ENCODE measurements at regions not wholly inside any gene's neighbourhood (a gene's known extent, or its start where the extent isn't known, plus 50 kb on each side); places are given as distances from the start of the nearest gene placed in this dataset.
"Not testable (repeated sequence)": the region's sequence is repeated elsewhere in the genome, so short reads cannot be mapped to it uniquely, and the experiment has no call there.

DNA sequence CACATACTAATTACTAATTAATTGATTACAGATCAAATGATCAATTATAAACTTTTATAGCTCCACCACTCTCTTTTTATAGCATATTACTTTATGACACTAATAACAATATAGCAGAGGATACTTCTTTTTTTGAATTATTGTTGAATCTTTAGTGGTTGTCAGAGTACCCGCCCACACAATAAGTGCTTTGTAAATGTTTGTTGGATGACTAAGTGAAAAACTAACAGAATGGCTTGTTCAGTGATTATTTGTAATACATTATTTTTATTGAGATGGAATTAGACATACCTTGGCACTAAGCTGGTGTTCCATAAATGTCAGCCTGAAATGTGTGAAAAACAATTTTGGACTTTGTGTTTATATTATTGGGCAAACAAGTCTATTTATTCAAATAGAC lies 670.5 kb upstream of the ATXN7L3B start:
- no peaks in the 10 kb centered on the region for H3K36me3 ChIP-seq
- no peak for DNase-seq (ENCODE audit: low spot score in 2 of 2)

DNA sequence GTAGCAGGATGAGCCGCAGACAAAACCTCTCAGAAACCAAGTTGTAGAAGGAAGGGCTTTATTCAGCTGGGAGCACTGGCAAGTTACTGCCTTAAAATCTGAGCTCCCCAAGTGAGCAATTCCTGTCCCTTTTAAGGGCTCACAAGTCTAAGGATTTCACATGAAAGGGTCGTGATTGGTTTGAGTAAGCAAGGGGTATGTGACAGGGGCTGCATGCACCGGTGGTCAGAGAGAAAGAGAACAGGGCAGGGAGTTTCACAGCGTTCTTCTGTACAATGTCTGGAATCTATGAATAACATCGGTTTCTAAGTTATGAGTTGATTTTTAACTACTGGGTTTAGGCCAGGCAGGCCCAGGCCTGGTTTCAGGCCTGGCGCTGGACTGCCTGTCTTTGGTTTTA lies 660.3 kb upstream of the ATXN7L3B start:
- intact Hi-C loops (cut with DNase I; ENCODE audit: low total_unique reads); DNase-seq (ENCODE audit: low spot score in 2 of 2); H3K9me3 ChIP-seq; H3K27me3 ChIP-seq; H3K36me3 ChIP-seq; H3K4me3 ChIP-seq; H3K4me1 ChIP-seq; H3K27ac ChIP-seq: not testable (repeated sequence)

More for the DNA sequence above, 670.5 kb upstream of the ATXN7L3B start:
- Histone ChIP-seq H3K27ac (no peak overlapping the region), H3K9me3 (no peaks in the 10 kb centered on the region), H3K4me1 (no peaks in the 10 kb centered on the region), H3K4me3 (no peak overlapping the region), H3K27me3 (no peaks in the 10 kb centered on the region)
- TF ChIP-seq POLR2AphosphoS5 (IDR thresholded peaks at IDR 0.05) = no peak
- TF ChIP-seq, protein P1, sequence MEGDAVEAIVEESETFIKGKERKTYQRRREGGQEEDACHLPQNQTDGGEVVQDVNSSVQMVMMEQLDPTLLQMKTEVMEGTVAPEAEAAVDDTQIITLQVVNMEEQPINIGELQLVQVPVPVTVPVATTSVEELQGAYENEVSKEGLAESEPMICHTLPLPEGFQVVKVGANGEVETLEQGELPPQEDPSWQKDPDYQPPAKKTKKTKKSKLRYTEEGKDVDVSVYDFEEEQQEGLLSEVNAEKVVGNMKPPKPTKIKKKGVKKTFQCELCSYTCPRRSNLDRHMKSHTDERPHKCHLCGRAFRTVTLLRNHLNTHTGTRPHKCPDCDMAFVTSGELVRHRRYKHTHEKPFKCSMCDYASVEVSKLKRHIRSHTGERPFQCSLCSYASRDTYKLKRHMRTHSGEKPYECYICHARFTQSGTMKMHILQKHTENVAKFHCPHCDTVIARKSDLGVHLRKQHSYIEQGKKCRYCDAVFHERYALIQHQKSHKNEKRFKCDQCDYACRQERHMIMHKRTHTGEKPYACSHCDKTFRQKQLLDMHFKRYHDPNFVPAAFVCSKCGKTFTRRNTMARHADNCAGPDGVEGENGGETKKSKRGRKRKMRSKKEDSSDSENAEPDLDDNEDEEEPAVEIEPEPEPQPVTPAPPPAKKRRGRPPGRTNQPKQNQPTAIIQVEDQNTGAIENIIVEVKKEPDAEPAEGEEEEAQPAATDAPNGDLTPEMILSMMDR (IDR thresholded peaks at IDR 0.05) = no peak
- TF ChIP-seq POLR2A (IDR thresholded peaks at IDR 0.05) = no peak
- intact Hi-C loops (cut with DNase I; ENCODE audit: low total_unique reads) = loop anchor here (5.0 kb wide), 1 partner anchor 1175 kb away; no protein-coding TSS in a partner anchor

DNA sequence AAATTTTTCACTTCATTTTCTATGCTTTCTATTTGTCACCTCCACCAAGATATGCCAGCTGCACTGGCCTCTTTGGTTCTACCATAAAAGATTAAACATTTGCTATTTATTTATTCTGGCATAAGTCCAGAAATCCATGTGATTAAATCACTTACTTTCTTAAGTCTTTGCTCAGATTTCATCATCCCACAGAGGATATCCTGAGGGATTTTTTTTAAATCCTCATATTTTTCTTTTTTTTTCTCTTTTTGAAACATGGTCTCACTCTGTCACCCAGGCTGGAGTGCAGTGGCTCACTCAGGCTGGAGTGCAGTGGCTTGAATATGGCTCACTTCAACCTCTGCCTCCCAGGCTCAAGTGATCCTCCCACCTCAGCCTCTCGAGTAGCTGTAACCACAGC lies 645.4 kb upstream of the ATXN7L3B start:
- intact Hi-C loops (cut with DNase I; ENCODE audit: low total_unique reads) = no loop called here
- Histone ChIP-seq H3K27ac (no peak overlapping the region), H3K4me3 (no peak overlapping the region), H3K36me3 (no peaks in the 10 kb centered on the region), H3K4me1 (no peaks in the 10 kb centered on the region), H3K27me3 (no peaks in the 10 kb centered on the region), H3K9me3 (no peaks in the 10 kb centered on the region)
- no peak for TF ChIP-seq POLR2AphosphoS5 (IDR thresholded peaks at IDR 0.05)
- TF ChIP-seq POLR2A (IDR thresholded peaks at IDR 0.05) = no peak
- TF ChIP-seq, protein P1 (IDR thresholded peaks at IDR 0.05) = no peak
- DNase-seq (ENCODE audit: low spot score in 2 of 2) = no peak

DNA sequence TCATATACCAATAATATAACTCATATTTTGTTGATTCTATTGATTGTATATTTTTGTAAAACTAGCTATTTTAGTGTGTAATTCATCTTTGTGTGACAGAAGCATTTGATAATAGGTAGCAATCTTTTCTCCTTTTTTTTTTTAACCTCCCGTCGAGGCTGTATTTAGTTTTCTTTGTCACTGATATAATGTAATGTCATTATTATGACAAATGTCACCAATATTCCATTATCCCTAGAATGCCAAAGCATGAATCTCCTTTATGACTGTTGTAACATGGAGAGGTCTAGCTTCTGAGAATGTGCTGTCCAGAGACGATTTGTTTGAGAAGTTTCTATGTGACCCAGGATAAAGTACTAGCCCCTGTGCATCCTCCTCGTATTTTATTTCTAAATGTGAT lies 639.0 kb upstream of the ATXN7L3B start:
- DNase-seq (ENCODE audit: low spot score in 2 of 2) = no peak
- Histone ChIP-seq H3K27me3 (no peaks in the 10 kb centered on the region), H3K4me3 (no peak overlapping the region), H3K36me3 (no peaks in the 10 kb centered on the region), H3K4me1 (no peaks in the 10 kb centered on the region), H3K27ac (no peak overlapping the region), H3K9me3 (no peaks in the 10 kb centered on the region)
- intact Hi-C loops (cut with DNase I; ENCODE audit: low total_unique reads) = no loop called here
- TF ChIP-seq POLR2AphosphoS5 (IDR thresholded peaks at IDR 0.05) (no peak), POLR2A (IDR thresholded peaks at IDR 0.05) (no peak)
- TF ChIP-seq, protein P1 (IDR thresholded peaks at IDR 0.05) = no peak

DNA sequence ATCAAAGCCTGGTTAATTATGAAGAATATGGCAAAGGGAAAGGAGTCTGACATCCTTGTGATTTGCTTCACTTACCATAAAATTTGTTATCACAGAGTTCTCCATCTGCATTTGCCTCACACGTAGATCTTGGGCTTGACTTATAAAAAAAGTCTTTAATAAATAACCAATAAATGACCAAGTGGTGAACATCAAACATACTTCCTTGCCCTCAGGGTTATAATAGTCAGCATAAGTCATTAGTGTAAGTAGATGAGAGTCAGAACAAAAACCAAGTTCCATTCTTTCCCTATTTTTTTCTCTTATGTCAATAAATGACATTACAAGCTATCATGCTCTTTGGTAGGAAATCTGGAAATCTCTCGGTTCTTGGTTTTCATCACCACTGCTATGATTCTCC lies 635.4 kb upstream of the ATXN7L3B start:
- TF ChIP-seq, protein P1 (IDR thresholded peaks at IDR 0.05) = no peak
- no peak for TF ChIP-seq POLR2AphosphoS5 (IDR thresholded peaks at IDR 0.05)
- no peak for TF ChIP-seq POLR2A (IDR thresholded peaks at IDR 0.05)
- no peak overlapping the region for H3K4me3 ChIP-seq
- H3K9me3 ChIP-seq = no peaks in the 10 kb centered on the region
- no peaks in the 10 kb centered on the region for H3K36me3 ChIP-seq
- DNase-seq (ENCODE audit: low spot score in 2 of 2) = no peak
- intact Hi-C loops (cut with DNase I; ENCODE audit: low total_unique reads) = no loop called here
- no peak overlapping the region for H3K27ac ChIP-seq
- H3K27me3 ChIP-seq = no peaks in the 10 kb centered on the region
- H3K4me1 ChIP-seq = no peaks in the 10 kb centered on the region

DNA sequence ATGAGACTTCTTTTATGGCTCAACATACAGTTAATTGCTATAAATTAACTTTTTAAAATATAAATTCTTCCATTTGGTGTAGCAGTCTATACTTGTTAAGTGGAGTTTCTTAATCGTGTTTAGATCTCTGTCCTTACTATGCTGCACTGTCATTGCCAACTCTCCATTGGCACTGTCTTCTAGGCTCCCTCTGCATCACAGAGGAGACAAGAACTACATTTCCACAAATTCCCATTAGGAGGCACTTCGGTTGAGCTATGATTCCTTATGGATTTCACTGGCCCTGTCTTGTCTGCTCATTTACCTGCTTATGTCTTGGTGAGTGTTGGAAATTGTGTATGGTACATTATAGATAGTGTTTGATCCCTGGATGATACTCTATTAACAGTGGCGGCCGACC lies 630.9 kb upstream of the ATXN7L3B start:
- intact Hi-C loops (cut with DNase I; ENCODE audit: low total_unique reads) = no loop called here
- no peaks in the 10 kb centered on the region for H3K27me3 ChIP-seq
- H3K4me1 ChIP-seq = no peaks in the 10 kb centered on the region
- no peak overlapping the region for H3K4me3 ChIP-seq
- TF ChIP-seq POLR2AphosphoS5 (IDR thresholded peaks at IDR 0.05) = no peak
- TF ChIP-seq, protein P1 (IDR thresholded peaks at IDR 0.05) = no peak
- no peak for TF ChIP-seq POLR2A (IDR thresholded peaks at IDR 0.05)
- no peaks in the 10 kb centered on the region for H3K9me3 ChIP-seq
- no peak for DNase-seq (ENCODE audit: low spot score in 2 of 2)
- no peaks in the 10 kb centered on the region for H3K36me3 ChIP-seq
- H3K27ac ChIP-seq = no peak overlapping the region

Data from breast epithelium (tissue), 4 donors.